HepG2 (cell line): ENCODE measurements at regions not wholly inside any gene's neighbourhood (a gene's known extent, or its start where the extent isn't known, plus 50 kb on each side); places are given as distances from the start of the nearest gene placed in this dataset.
"Not testable (repeated sequence)": the region's sequence is repeated elsewhere in the genome, so short reads cannot be mapped to it uniquely, and the experiment has no call there.

Experiments
- CC2D1A ChIP-seq: sonication (generic); formaldehyde crosslinking; IDR thresholded peaks from 2 replicates; pipeline ENCODE4 v1.8.1; 2023; ENCODE audit warnings: mild to moderate bottlenecking, missing genetic modification reagents
- CTCF ChIP-seq: sonication (generic); formaldehyde crosslinking; IDR thresholded peaks from 2 replicates; pipeline ENCODE4 v1.5.0; 2020; ENCODE audit warnings: mild to moderate bottlenecking, missing genetic modification reagents, moderate library complexity
- FOXK2 ChIP-seq: fragments of 450-650 bp; IDR thresholded peaks from 2 replicates; pipeline ENCODE4 v1.6.1; 2016
- HNF1B ChIP-seq: sonication (generic); formaldehyde crosslinking; IDR thresholded peaks from 2 replicates; pipeline ENCODE4 v1.5.1; 2020; ENCODE audit warnings: mild to moderate bottlenecking, moderate library complexity, missing genetic modification reagents
- JUN ChIP-seq: sonication (generic); formaldehyde crosslinking; IDR thresholded peaks from 2 replicates; pipeline ENCODE4 v1.4.0; 2020; ENCODE audit warnings: mild to moderate bottlenecking, missing genetic modification reagents
- LCORL ChIP-seq, 2 experiments: fragments of 450-650 bp in 1 of 2; sonication (generic) in 1 of 2; formaldehyde crosslinking in 1 of 2; IDR thresholded peaks; 2 replicates each; pipeline versions ENCODE4 v1.5.0 to v1.6.1; 2017 to 2020; ENCODE audit warnings: antibody characterized with exemption in 1 of 2, missing genetic modification reagents in 1 of 2
- XRCC5 ChIP-seq: fragments of 200-400 bp; formaldehyde crosslinking; optimal IDR thresholded peaks from 2 replicates; pipeline ENCODE3; 2017; ENCODE audit warnings: mild to moderate bottlenecking, low read length
- ZBTB8A ChIP-seq: sonication (generic); formaldehyde crosslinking; IDR thresholded peaks from 2 replicates; pipeline ENCODE4 v1.4.0; 2020; ENCODE audit warnings: mild to moderate bottlenecking, low read depth, missing genetic modification reagents, borderline replicate concordance
- ZC3H13 ChIP-seq: sonication (generic); formaldehyde crosslinking; IDR thresholded peaks from 2 replicates; pipeline ENCODE4 v1.8.1; 2023; ENCODE audit warnings: mild to moderate bottlenecking, missing genetic modification reagents, moderate library complexity
- ZFX ChIP-seq: sonication (generic); formaldehyde crosslinking; IDR thresholded peaks from 2 replicates; pipeline ENCODE4 v1.4.0; 2020; ENCODE audit warnings: mild to moderate bottlenecking, low read depth, missing genetic modification reagents, moderate library complexity
- ZNF382 ChIP-seq: sonication (generic); formaldehyde crosslinking; IDR thresholded peaks from 2 replicates; pipeline ENCODE4 v1.5.0; 2020; ENCODE audit warnings: missing genetic modification reagents, mild to moderate bottlenecking, borderline replicate concordance
- ZNF589 ChIP-seq: sonication (generic); formaldehyde crosslinking; conservative IDR thresholded peaks from 2 replicates; pipeline ENCODE4 v1.8.0; 2022; ENCODE audit warnings: mild to moderate bottlenecking, moderate library complexity, missing genetic modification reagents
- ZNF639 ChIP-seq: conservative IDR thresholded peaks from 2 replicates; pipeline ENCODE4 v1.6.1; 2018; ENCODE audit warnings: missing genetic modification reagents
- ZSCAN25 ChIP-seq: sonication (generic); formaldehyde crosslinking; IDR thresholded peaks from 2 replicates; pipeline ENCODE4 v1.8.0; 2022; ENCODE audit warnings: mild to moderate bottlenecking, missing genetic modification reagents

GRCh38 chr20:5453316-5453715 lies 136.6 kb upstream of the PROKR2 start:
- not testable (repeated sequence) for TF ChIP-seq ZSCAN25 (CRISPR knock-in tag); CTCF (CRISPR knock-in tag); ZC3H13 (CRISPR knock-in tag); ZNF382 (CRISPR knock-in tag); CC2D1A; ZBTB8A; HNF1B (CRISPR knock-in tag); LCORL (IDR thresholded peaks at IDR 0.05); LCORL (CRISPR knock-in tag; IDR thresholded peaks at IDR 0.05); JUN (CRISPR knock-in tag); FOXK2; ZFX (CRISPR knock-in tag); ZNF639; ZNF589 (CRISPR knock-in tag); XRCC5
